GM19452 (cell line): ENCODE measurements at regions not wholly inside any gene's neighbourhood (a gene's known extent, or its start where the extent isn't known, plus 50 kb on each side); places are given as distances from the start of the nearest gene placed in this dataset.
"Not testable (repeated sequence)": the region's sequence is repeated elsewhere in the genome, so short reads cannot be mapped to it uniquely, and the experiment has no call there.

Experiments used
- ATAC-seq: cut with Tn5 transposase; IDR thresholded peaks from one replicate; pipeline ENCODE4 v1.9.1; 2021; ENCODE audit not compliant: unreplicated experiment

DNA sequence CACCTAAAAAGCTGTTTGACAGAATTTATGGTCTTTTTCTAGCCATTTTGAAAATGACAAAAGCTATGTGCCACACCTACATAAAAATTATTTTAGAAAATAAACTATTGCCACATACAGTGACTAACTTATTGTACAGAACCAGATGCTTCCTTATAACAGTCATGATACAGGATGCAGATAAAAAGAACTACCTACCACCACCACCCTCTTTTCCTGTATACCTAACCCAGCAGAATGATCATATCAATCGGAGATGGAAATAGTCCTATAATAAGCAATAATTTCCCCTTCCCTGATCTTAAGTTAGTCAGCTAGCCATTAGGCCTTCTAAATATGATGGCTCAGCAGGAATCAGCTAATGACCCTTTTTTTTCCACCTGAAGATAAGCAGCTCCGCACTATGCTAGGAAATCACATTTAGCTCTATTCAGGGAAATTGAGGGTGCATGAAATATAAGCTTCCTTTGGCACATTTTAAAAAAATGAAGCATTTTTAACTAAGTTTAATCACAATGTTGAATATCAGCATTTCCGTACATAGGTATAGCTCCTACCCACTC, 155.5 kb upstream of the SETMAR start:
- no peak for ATAC-seq

DNA sequence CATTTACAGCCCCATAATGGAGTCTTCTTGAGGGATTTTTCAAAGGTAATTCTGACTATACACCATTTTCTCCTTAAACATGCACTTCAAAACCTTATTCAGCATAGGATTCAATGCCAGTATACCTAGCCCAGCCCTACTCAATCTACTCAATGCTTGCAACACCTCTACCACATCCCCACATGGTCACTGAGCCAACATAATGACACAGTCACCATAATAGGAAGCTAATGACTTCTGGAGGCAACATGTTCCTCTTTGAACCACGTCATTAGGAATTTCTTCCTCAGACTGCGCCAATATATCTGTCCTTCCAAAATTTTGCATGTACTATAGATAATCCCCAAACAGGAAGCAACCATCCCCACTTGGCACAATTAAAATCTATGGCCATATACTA, 153.9 kb upstream of the SETMAR start:
- ATAC-seq = no peak

- no peak for ATAC-seq
Observed at GRCh38 chr3:4150816-4151215, 152.4 kb upstream of the SETMAR start.

GRCh38 chr3:4151859-4152258, 151.3 kb upstream of the SETMAR start:
- ATAC-seq = no peak

GRCh38 chr3:4153771-4154170, 149.4 kb upstream of the SETMAR start:
- no peak for ATAC-seq

- ATAC-seq = no peak
Observed at GRCh38 chr3:4158329-4158728, 144.8 kb upstream of the SETMAR start.

DNA sequence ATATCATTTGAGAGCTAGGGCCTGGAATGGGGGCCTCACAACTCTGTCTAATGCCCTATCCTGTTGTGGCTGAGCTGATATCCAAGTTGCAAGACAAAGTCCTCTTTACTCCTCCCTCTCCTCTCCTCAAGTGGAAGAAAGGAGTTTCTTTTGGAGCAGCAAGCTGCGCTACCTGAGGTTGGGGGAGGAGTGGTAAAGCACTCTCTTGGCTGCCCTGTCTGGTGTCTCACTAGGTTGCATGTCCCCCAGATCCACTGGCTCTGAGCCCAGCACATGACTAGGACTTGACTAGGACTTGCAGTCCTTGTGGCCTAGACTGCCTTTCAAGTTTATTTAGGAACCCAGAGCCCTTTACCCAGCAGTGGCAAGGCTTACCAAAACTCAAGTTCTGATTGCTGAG, 141.1 kb upstream of the SETMAR start:
- no peak for ATAC-seq

GRCh38 chr3:4163011-4163410, 140.2 kb upstream of the SETMAR start:
- no peak for ATAC-seq

DNA sequence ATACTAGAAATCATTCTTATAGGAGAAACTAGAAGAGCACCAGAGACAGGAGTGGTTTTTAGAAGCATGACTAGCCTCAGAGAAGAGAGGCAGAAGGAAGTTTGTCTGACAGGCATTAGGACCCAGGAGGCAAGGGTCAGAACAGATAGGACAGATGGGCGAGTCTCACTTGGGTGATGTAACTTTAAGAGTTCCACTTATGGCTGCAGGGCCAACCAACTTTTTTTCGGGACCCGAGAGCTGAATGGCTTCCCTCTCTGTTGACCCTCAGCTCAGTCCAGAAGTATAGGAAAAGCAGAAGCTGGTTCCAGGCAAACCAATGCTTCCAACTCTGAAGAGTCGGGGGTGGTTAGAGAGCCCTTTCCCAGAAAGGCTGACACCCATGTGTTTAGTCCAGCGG, 136.6 kb upstream of the SETMAR start:
- ATAC-seq = no peak

DNA sequence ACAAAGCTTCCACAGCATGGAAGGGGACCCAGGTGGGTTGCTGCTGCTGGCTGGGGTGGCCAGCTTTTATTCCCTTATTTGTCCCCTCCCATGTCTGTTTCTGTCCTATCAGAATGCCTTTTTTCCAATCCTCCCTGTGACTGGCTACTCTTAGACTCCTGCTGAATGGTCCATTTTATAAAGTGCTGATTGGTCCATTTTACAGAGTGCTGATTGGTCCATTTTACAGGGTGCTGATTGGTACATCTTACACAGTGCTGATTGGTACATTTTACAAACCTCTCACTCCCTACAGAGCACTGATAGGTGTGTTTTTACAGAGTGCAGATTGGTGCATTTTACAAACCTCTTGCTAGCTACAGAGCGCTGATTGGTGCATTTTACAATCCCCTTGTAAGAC, 135.9 kb upstream of the SETMAR start:
- ATAC-seq = not testable (repeated sequence)

GRCh38 chr3:4174791-4175190, 128.4 kb upstream of the SETMAR start:
- ATAC-seq = no peak

- no peak for ATAC-seq
Observed at GRCh38 chr3:4191971-4192370, 111.2 kb upstream of the SETMAR start.

- no peak for ATAC-seq
Observed at GRCh38 chr3:4195006-4195405, 108.2 kb upstream of the SETMAR start.

DNA sequence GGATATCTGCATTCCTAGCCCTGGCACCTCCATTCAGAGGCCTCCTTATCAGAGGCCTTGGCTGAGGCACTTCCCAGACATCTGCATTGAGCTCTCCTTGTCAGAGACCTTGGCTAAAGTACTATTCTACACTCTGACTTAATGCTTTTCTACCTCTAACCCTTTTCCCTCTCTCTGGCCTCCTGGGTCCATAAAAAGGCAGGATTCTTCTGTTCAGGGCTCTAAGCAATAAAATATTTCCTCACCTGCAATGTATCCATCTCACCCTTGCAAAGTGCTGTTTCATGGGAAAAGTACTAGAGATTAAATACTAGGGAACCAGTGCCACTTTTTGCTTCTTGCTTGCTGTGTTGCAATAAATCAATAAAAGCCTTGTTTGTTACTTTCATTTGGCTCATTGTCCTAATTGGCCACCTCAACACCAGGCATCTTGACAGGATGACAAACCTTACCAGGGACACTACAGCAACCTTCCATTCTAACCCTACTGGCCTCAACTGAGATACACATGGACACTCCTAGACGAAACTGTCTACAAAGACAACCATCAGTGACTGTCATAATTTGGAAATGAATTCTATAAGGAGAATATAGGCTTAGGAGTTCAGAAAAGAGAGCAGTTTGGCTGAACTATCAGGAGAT, 106.5 kb upstream of the SETMAR start:
- no peak for ATAC-seq

- no peak for ATAC-seq
Observed at GRCh38 chr3:4197670-4198069, 105.5 kb upstream of the SETMAR start.

GRCh38 chr3:4198491-4198890, 104.7 kb upstream of the SETMAR start:
- no peak for ATAC-seq

GRCh38 chr3:4204776-4205175, 98.4 kb upstream of the SETMAR start:
- not testable (repeated sequence) for ATAC-seq

DNA sequence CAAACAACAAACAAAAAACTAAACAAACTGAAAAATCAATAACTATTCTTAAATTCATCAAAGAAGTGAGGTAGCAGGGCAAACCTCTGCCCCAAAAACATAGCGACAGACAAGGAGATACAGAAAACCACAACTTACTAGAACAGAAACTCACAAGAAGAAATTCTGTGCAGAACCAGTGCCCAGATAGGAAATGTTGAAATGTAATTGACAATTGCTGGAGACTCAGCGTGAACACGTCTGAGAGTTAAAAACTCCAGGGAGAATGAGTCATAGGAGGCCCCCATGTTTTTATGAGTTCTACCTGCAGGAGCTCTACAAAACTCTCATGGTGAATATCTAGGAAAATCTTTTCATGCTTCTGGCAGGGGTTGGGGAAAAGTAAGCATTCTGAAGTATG, 95.5 kb upstream of the SETMAR start:
- ATAC-seq = no peak

DNA sequence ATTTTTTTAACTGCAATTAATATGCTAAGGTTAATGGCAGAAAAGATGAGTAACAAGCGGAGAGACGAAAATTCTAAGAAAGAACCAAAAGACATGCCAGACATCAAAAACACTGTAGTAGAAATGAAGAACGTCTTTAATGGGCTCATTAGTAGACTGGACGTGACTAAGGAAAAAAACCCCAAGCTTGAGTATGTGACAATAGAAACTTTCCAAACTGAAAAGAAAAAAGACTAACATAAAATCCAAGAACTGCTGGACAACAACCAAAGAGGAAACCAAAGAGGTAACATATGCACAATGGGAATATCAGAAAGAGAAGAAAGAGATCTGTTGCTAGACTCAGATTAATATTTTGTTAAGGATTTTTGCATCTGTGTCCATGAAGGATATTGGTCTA, 94.6 kb upstream of the SETMAR start:
- no peak for ATAC-seq

GRCh38 chr3:4211610-4212009, 91.6 kb upstream of the SETMAR start:
- ATAC-seq = no peak

DNA sequence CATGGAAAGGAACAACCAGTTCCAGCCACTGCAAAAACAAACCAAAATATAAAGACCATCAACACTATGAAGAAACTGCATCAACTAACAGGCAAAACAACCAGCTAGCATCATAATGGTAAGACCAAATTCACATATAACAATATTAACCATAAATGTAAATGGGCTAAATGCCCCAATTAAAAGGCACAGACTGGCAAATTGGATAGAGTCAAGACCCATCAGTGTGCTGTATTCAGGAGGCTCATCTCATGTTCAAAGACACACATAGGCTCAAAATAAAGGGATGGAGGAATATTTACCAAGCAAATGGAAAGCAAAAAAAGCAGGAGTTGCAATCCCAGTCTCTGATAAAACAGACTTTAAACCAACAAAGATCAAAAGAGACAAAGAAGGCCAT, 89.7 kb upstream of the SETMAR start:
- ATAC-seq = not testable (repeated sequence)

GRCh38 chr3:4216974-4217373, 86.2 kb upstream of the SETMAR start:
- not testable (repeated sequence) for ATAC-seq
